ENCODE measurements at regions not wholly inside any gene's neighbourhood (a gene's known extent, or its start where the extent isn't known, plus 50 kb on each side); places are given as distances from the start of the nearest gene placed in this dataset.

GRCh38 chr10:71004176-71005075, 116.1 kb upstream of the PCBD1 start:
- TF ChIP-seq EZH2 (IDR thresholded peaks at IDR 0.05; ENCODE audit: low read length), result no peak
- TF ChIP-seq, protein P1, sequence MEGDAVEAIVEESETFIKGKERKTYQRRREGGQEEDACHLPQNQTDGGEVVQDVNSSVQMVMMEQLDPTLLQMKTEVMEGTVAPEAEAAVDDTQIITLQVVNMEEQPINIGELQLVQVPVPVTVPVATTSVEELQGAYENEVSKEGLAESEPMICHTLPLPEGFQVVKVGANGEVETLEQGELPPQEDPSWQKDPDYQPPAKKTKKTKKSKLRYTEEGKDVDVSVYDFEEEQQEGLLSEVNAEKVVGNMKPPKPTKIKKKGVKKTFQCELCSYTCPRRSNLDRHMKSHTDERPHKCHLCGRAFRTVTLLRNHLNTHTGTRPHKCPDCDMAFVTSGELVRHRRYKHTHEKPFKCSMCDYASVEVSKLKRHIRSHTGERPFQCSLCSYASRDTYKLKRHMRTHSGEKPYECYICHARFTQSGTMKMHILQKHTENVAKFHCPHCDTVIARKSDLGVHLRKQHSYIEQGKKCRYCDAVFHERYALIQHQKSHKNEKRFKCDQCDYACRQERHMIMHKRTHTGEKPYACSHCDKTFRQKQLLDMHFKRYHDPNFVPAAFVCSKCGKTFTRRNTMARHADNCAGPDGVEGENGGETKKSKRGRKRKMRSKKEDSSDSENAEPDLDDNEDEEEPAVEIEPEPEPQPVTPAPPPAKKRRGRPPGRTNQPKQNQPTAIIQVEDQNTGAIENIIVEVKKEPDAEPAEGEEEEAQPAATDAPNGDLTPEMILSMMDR (optimal IDR thresholded peaks at IDR 0.05 in 1 of 3, IDR thresholded peaks at IDR 0.05 in 1 of 3, conservative IDR thresholded peaks at IDR 0.05 in 1 of 3; ENCODE audit: extremely low read depth in 1 of 3, insufficient read depth in 2 of 3, low read length in 3 of 3), result no peak
- Histone ChIP-seq H4K20me1 (ENCODE audit: control insufficient read depth, extremely low read depth, insufficient read depth, low read length) (no peaks in the 10 kb centered on the region), H3K27ac (ENCODE audit: control insufficient read depth, insufficient read depth, low read length) (no peak overlapping the region), H3K9me3 (ENCODE audit: control insufficient read depth, low read depth, low read length) (no peaks in the 10 kb centered on the region), H3K9me1 (ENCODE audit: control insufficient read depth, extremely low read depth, insufficient read depth, low read length) (no peaks in the 10 kb centered on the region), H3K4me3 (ENCODE audit: control insufficient read depth in 2 of 3, extremely low read depth in 1 of 3, insufficient read depth in 2 of 3, low read depth in 1 of 3, low read length in 3 of 3) (no peak overlapping the region), H3K9ac (ENCODE audit: control insufficient read depth, extremely low read depth, insufficient read depth, low read length) (no peak overlapping the region), H3K36me3 (ENCODE audit: control insufficient read depth in 2 of 2, extremely low read depth in 1 of 2, insufficient read depth in 2 of 2, low read length in 2 of 2) (no peaks in the 10 kb centered on the region), H2AFZ (ENCODE audit: control insufficient read depth, low read length) (no peak overlapping the region), H3K4me2 (ENCODE audit: control insufficient read depth, extremely low read depth, insufficient read depth, low read depth, low read length) (no peak overlapping the region), H3K4me1 (ENCODE audit: control insufficient read depth, extremely low read depth, insufficient read depth, low read length) (peaks cover 8% of the 10 kb centered on the region), H3K27me3 (ENCODE audit: control insufficient read depth, extremely low read depth, insufficient read depth, low read length) (peaks cover 18% of the 10 kb centered on the region), H3K79me2 (ENCODE audit: control insufficient read depth, insufficient read depth, low read length) (no peaks in the 10 kb centered on the region)
- dilution Hi-C loops (cut with MboI; ENCODE audit: extremely low pct_ligation_motif_present, low sequenced_read_pairs), result no loop called here
- FAIRE-seq (no peak), DNase-seq (ENCODE audit: low read depth, low spot score) (no peak)

- FAIRE-seq, result no peak
- dilution Hi-C loops (cut with MboI; ENCODE audit: extremely low pct_ligation_motif_present, low sequenced_read_pairs), result no loop called here
These were observed 117.3 kb upstream of the PCBD1 start for GRCh38 chr10:71005337-71006305.

More at GRCh38 chr10:71005337-71006305, 117.3 kb upstream of the PCBD1 start:
- no peaks in the 10 kb centered on the region for H3K9me3 ChIP-seq (ENCODE audit: control insufficient read depth, low read depth, low read length)
- no peak overlapping the region for H3K4me3 ChIP-seq (ENCODE audit: control insufficient read depth in 2 of 3, extremely low read depth in 1 of 3, insufficient read depth in 2 of 3, low read depth in 1 of 3, low read length in 3 of 3)
- no peak overlapping the region for H3K27ac ChIP-seq (ENCODE audit: control insufficient read depth, insufficient read depth, low read length)
- no peaks in the 10 kb centered on the region for H3K9me1 ChIP-seq (ENCODE audit: control insufficient read depth, extremely low read depth, insufficient read depth, low read length)
- H3K36me3 ChIP-seq (ENCODE audit: control insufficient read depth in 2 of 2, extremely low read depth in 1 of 2, insufficient read depth in 2 of 2, low read length in 2 of 2), result no peaks in the 10 kb centered on the region
- no peaks in the 10 kb centered on the region for H3K79me2 ChIP-seq (ENCODE audit: control insufficient read depth, insufficient read depth, low read length)
- H3K4me1 ChIP-seq (ENCODE audit: control insufficient read depth, extremely low read depth, insufficient read depth, low read length), result peaks cover 8% of the 10 kb centered on the region
- no peaks in the 10 kb centered on the region for H4K20me1 ChIP-seq (ENCODE audit: control insufficient read depth, extremely low read depth, insufficient read depth, low read length)
- H2AFZ ChIP-seq (ENCODE audit: control insufficient read depth, low read length), result no peak overlapping the region
- peaks cover 30% of the 10 kb centered on the region for H3K27me3 ChIP-seq (ENCODE audit: control insufficient read depth, extremely low read depth, insufficient read depth, low read length)
- TF ChIP-seq, protein P1 (optimal IDR thresholded peaks at IDR 0.05 in 1 of 3, IDR thresholded peaks at IDR 0.05 in 1 of 3, conservative IDR thresholded peaks at IDR 0.05 in 1 of 3; ENCODE audit: extremely low read depth in 1 of 3, insufficient read depth in 2 of 3, low read length in 3 of 3), result no peak
- no peak for TF ChIP-seq EZH2 (IDR thresholded peaks at IDR 0.05; ENCODE audit: low read length)
- H3K4me2 ChIP-seq (ENCODE audit: control insufficient read depth, extremely low read depth, insufficient read depth, low read depth, low read length), result no peak overlapping the region
- no peak for DNase-seq (ENCODE audit: low read depth, low spot score)
- H3K9ac ChIP-seq (ENCODE audit: control insufficient read depth, extremely low read depth, insufficient read depth, low read length), result no peak overlapping the region

Measured in keratinocyte (primary cell).